Amygdala (tissue), 56 donors: ENCODE measurements at regions not wholly inside any gene's neighbourhood (a gene's known extent, or its start where the extent isn't known, plus 50 kb on each side); places are given as distances from the start of the nearest gene placed in this dataset.

Experiments
- DNase-seq, 56 donors: peaks; one replicate each; lab custom pipeline; 2025; lab: John Stamatoyannopoulos, UW

DNA sequence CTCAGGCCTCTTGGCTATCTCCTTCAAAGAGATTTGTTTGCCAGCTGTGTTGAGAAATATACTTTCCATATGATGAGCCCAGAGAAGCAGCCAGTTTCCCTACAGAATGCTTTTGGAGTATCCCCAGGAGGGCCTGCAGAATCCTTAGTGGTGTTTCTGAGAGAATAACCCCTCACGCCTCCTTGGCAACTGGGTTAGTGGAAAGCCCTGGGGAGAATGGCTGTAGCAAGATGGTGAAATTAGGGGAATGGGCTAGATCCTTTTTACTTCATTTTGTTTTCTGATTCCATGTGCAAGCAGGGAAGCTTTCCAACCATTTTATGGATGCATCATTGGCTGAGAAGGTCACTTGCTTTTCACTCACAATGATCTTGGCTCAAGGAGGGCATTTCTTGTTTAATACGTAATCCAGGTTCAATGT is 364.6 kb downstream of the DMRT2 start:
- no peak for DNase-seq

DNA sequence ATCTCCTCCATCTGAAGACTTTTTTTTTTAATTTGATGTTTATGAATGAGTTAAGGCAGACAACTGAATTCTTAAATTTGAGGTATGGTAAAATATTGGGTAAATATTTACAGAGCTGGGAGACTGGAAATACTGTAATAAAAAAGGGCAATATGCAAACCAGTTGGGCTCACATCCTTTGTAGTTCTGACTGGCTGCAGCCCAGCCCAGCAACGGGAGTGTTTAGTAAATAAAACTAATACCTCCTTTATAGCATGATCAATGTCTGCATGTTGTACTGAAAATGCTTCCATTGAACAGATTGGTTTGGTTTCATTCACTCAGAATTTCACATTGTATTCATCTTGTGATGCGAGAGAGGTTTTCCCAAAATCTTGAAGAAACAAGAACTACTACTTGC is 365.0 kb downstream of the DMRT2 start:
- DNase-seq, result no peak

DNA sequence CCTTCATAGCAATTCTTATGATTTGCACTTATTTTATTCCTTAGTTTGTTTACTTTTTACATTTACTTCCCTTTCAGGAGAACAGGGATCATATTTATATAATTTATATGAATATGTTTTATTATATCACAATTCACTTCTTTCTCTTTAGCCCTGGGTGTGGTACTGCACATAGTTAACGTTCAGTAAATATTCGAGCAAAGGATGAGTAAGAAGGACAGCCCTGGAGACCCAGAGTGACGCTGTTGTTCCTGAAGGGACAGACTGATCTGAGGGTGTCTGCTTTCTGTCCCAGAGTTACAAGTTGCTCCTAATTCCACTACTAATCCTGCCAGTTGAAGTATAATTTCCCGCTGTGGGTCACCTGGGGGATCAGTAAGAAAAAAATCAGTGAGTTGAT is 366.1 kb downstream of the DMRT2 start:
- DNase-seq, result no peak

GRCh38 chr9:1421436-1421835 is 371.3 kb downstream of the DMRT2 start:
- no peak for DNase-seq

DNA sequence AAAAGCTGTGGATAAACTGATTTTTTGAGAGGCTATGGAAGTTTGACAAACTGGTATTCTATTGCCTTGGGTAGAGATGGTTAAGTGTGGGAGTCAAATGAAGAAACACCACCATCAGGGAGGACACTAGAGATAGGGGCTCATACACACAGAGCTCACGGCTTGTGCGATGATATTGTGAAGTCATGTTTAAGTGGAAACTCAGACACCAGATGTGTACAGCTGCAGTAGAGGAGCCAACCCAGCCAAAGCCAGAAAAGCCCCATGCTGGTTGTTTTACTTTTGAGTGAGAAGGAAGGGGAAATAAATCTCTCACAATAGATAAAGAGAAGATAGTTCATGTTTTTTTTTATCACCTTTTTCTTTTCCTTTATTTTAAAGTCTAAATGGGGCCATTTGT is 377.7 kb downstream of the DMRT2 start:
- no peak for DNase-seq

- peak in 7 of 56 donors; percentile 1 to 6 (median 5) for DNase-seq
Observed at GRCh38 chr9:1429297-1429696, 379.1 kb downstream of the DMRT2 start.

DNA sequence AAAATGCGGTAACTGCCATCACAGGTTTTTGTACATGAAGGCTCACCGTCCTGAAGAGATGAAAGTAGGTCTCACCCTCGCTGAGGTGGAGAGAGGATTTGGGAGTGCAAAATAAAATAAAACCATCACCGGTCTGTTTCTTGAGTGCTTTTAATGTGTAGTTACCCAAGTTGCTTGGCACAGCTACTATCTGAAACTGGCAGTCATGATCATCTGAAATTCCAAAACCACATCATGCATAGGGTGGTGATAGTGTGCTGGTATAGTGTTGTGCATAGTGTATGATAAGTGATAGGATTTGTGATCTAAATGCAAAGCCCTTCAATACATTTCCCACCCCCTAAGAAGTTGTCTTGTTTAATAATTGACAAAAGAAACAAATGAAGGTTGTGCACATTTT is 381.3 kb downstream of the DMRT2 start:
- DNase-seq, result no peak

DNA sequence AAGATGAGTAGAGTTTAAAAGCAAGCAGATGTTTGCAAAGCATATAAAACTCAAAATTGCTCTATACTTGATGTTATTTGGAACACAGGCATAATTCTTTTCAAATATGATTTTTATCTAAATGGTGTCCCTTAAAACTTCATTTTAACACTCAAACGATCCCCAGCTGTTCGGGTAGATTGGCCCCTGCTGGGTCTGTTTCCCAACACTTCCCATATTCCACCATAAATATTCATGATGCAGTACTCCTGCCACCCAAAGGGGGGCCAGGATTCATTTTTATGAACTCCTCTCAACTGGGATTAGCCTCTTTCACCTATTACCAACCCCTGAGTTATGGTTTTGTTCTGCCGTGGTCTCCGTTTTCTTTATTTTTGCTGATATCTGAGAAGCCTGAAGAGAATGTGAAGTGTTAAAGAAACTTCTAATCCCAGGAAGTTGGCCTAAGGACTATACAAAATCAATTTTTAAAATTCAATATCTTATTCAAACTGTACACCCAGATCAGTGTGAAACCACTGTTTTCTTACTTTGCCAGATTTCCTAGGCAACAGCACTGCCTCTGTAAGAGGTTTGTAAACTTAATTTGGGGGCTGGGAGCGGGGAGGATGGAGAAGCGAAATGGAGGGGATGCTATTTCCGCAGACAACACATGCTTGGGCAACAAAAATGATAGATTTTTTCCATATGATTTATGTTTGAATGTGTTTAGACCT is 384.1 kb downstream of the DMRT2 start:
- no peak for DNase-seq

GRCh38 chr9:1434811-1435210 is 384.7 kb downstream of the DMRT2 start:
- no peak for DNase-seq

- no peak for DNase-seq
Observed at GRCh38 chr9:1440256-1440655, 390.1 kb downstream of the DMRT2 start.

DNA sequence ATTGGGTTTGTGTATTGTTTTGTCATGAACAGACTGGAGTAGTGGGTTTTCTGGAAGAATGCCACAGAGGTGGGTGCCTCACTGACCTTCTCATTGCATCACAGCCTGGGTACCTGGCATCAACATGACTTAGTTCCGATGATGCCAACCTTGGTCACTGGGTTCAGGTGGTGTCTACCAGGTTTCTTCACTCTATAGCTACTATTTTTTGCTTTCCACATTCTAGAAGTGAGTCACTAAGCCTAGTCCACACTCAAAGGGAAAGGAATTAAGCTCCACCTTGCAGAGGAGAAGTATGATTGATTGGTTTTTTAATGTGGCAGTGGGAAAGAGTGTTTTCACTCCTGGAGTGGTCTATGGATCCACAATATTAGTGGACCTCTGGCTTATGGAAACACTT is 391.9 kb downstream of the DMRT2 start:
- no peak for DNase-seq

GRCh38 chr9:1443450-1443849 is 393.3 kb downstream of the DMRT2 start:
- DNase-seq, result no peak

DNA sequence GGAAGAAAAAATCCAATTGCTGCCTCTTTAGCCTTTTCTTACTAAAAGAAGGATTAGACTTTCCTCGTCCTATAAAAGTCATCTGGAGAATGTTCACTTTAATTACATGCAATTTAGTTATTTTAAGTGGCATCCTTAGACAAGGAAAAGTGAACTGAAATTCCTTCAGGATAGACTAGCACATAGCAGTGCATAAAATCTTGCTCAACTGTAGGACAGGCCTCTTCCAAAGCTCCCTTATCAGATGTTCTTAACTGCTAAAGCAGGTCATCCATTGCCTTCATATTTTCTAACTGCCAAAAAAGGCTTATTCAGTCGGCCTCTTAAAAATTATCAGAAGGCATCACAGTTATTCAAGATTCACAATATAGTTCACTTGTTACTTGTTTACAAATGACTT is 396.5 kb downstream of the DMRT2 start:
- DNase-seq, result no peak

DNA sequence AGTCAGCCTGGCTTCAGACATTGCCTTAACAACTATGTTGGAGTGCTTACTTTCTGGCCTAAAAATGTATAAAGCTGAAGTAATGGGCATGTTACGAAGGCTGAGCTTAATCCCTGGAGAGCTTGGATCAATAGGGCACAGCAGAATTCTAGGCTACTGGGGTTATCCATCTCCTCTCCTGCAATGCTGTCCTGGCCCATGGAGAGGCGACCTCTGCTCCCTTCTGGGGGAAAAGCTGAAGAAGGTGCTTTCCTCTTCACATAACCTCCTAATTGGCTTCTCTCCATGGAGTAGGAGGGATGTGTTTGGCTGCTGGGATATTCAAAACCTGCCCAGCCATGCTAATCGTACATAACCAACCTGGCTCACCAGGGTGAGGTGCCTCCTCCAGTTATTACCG is 403.5 kb downstream of the DMRT2 start:
- DNase-seq, result no peak

GRCh38 chr9:1454211-1454610 is 404.1 kb downstream of the DMRT2 start:
- DNase-seq, result peak in 6 of 56 donors; percentile 0 to 26 (median 18)

GRCh38 chr9:1454616-1455347 is 404.6 kb downstream of the DMRT2 start:
- DNase-seq, result peak in 4 of 56 donors; percentile 3 to 19 (median 6)

DNA sequence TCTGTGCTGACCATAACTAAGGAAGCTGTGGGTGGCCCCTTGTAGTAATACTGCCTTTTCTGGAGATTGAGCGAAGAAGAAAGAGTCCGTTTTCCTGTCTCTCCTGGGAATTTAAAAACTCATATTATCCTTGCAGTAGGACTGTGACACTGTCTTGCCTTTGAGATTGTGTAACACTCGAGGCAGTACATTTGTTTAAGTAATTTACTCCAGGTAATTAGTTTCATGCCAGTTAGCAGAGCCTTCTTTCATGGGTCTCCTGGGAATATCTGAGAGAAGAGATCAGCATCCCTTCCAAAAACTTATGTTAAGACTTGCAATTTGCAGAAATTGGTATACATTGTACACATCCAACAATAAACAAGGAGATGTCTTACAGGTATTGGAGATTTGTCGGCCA is 405.6 kb downstream of the DMRT2 start:
- no peak for DNase-seq

DNA sequence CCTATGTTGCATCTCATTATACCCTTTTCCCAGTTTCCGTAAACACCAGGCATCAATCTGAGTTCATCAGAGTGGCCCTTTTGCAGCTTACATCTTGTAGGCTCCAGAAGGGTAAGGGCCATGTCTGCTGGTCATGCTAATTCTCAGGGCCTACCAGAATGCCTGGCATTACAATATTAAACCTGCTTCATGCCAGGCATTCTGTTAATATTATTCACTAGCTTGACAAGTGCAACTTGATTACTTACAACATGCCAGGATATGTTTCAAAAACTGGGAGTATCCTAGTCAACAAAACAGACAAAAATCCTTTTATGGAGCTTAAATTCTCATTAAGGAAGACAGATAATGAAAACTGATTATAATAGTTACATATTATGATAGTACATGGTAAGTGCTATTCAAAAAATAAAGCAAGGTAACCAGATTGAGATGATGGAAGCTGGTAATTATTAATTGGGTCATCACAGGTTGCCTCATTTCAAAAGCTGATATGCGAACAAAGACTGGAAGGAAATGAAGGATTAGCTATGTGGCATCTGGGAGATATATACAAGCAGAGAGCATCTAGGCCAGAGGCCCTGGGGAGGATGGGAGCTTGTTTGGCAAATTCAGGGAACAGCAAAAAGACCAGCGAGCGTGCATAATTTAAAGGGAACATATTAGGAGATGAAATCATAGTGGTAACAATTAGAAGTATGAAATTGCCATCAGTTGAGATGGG is 406.3 kb downstream of the DMRT2 start:
- no peak for DNase-seq

DNA sequence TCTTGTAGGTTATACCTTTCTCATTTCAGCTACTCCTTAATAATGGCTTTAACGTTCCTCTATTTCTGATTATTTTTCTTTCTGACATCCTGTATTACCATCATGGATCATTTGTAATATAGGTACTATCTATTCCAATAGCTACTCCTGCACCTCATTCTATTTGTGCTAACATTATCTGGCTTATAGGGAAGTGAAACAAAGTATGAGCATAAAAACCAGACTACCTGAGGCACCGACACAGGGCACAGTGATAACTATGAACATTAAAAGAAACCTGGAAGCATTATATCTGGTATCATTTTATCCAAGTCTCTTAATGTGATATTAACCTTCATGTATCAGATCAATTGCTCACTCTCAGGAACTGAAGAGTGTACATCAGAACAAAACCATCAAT is 407.3 kb downstream of the DMRT2 start:
- no peak for DNase-seq

DNA sequence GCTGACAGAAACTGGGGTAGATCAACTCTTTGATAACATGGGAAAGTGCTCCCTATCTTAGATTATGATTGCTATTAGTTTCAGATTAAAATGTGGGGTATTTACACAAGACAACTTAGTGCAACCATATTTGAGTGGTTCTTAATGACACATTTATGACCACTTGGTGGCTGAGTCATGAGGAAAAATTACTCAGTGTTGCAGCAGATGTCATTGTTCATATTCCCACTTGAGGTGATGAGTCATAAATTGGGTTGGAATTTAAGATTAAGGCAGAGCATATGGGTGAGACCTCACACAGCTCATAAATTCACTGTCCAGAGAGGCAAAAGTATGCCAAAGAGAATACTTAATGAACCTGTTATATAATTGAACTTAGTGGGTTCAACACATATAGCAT is 408.3 kb downstream of the DMRT2 start:
- no peak for DNase-seq

GRCh38 chr9:1460143-1460769 is 410.1 kb downstream of the DMRT2 start:
- DNase-seq, result peak in 2 of 56 donors; percentile 1 to 3
